ENCODE measurements at regions not wholly inside any gene's neighbourhood (a gene's known extent, or its start where the extent isn't known, plus 50 kb on each side); places are given as distances from the start of the nearest gene placed in this dataset.
"Not testable (repeated sequence)": the region's sequence is repeated elsewhere in the genome, so short reads cannot be mapped to it uniquely, and the experiment has no call there.

DNA sequence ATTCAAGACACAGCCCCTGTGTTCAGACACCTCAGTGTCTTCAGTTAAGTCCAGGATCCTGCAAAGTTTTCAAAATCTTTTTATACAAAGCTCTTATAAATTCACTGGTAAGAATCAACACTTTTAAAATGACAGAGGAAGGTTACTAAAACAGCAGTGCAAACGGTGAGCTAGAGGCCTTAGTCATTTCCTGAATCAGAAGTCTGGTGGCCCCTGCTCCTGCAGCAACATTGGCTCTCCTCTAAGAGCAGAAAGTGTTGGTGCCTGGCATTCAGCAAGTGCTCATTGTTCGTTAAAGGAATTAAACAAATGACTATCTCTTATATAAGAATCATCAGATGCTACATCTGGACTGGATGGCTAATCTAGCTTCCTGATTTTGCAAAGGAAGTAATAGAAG lies 282.9 kb downstream of the PTGER3 start:
- DNase-seq, result no peak

DNA sequence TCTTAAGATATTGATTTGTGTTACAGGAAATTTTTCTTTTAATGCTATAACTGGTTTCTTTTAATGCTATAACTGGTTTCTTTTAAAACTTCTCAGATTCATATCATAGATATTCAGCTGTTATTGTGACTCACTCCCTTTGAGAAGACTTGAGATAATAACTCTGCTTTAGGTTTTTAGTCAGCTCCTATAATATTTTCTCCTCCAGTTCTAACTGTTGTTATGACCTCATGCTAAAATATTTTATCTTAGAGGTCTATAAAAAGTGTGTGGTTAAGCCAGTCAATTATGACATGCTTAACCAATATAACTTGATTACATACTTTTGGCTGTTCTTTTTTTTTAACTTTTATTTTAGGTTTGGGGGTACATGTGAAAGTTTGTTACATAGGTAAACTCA lies 280.2 kb downstream of the PTGER3 start:
- no peak for DNase-seq

DNA sequence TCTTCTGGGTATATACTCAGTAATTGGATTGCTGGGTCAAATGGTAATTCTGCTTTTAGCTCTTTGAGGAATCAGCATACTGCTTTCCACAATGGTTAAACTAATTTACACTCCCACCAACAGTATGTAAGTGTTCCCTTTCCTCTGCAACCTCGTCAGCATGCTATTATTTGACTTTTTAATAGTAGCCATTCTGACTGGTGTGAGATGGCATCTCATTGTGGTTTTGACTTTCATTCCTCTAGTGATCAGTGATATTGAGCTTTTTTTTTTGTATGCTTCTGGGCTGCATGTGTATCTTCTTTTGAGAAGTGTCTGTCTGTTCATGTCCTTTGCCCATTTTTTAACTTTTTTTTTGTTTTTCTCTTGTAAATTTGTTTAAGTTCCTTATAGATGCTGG lies 279.4 kb downstream of the PTGER3 start:
- DNase-seq, result no peak

DNA sequence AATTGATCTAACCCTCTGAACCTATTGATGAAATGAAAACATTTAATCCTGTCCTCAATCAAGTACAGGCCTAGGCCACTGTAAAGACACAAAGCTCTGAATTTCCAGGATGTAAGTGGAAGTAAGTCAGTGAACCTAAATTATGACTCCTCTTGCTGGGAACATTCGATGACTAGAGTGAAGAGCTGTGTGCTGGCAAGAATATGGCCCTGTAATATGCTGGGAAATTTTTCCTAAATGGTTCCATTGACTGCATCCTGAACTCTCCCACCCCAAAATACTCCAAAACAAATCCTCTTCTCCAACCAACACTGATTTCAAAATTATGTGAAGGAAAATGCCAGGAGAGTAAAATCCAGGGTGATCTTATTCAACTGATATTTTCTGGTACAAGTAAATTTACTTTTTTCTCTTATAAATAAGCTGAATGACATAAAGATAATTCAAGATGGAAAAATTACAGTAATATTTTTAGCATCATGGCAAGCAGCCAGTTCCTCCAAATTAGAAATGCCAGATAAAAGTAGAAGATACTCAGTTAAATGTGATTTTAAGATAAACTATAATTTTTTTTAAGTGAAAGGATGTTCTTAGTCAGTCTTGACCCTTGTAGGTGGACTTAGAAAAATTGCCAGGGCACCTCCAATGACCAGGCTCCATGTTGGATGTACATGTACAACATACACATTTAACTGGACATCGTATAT lies 269.4 kb downstream of the PTGER3 start:
- no peak for DNase-seq

DNA sequence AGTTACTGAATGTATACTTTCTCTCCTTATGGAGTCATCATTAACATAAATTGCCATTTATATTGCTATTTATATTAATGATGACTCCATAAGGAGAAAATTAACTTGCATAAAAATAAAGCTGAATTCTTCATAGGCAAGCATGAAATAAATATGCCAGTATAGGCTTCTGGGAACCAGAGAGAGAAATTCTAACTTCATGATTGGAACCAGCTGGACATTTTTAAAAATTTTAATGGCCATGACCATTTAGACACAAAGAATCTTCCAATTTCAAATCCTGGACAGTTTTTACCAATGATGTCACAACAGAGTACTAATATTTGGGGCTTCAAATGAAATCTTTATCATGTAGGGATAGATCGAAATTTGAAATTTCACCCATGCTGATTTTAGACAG lies 268.7 kb downstream of the PTGER3 start:
- no peak for DNase-seq

DNA sequence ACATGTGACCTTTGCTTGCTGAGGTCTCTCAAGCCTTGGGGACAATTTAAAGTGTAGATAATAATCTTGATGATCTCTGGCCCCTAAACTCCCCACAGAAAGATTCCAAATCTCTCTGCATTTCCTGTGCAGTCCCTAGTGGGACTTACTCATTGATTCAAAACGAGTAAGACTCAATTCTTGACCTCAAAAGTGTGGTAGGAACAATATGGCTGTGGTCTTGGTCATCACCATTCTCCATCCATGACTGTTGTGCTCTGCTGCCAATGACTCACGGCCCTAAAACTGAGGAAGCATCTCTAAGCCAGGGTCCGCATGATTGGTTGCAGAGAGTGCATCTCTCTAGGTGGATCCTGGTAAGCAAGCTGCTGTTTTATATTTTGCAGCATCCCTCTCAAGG lies 268.0 kb downstream of the PTGER3 start:
- no peak for DNase-seq

DNA sequence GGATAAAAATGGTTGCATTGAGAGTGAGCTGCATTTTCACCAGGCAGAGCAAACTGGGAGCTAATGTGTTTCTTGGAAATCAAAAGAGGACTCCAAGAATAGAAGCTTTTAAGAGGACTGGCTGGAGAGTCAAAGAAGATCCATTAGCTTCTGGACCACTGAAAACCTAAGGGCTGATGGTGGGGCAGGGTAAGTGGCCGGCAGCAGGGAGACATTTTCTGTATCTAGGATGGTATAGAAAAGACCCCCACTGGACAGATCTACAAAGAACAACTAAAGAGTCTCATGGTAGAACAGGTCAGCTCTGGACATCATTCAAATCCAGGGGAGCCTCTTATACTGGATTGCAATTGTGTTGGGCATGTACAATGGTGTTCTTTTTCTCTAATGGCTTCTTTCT lies 262.3 kb downstream of the PTGER3 start:
- no peak for DNase-seq

DNA sequence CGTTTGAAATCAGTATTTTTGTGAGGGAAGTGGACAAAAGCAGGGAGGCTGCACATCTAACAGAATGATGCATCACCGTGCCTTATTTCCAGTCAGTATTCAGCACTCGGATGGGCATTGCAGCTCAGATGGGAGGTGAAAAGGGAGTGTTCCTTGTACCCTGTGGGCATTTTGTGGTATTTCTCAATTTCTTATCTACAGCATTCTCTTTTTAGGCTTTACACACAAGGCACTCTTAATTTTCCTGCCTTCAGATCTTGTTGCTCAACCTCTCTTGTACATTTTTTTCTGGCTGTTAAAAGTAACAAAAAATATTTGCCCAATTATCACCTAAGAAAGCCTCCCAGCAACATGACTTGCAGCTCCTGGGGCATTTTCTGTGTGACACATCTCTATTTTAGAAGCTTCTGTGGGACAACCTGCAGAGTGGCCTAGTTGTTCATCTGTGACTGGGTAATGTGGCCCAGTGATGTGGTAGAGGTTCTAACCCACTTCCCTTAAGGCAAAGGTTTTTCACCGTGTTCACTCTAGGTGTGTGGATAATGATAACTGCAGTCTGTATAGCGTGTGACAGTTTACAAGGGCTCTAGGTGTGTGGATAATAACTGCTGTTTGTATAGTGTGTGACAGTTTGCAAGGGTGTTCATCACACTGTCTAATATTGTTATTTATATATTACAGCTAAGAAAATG lies 257.2 kb downstream of the PTGER3 start:
- DNase-seq, result no peak

DNA sequence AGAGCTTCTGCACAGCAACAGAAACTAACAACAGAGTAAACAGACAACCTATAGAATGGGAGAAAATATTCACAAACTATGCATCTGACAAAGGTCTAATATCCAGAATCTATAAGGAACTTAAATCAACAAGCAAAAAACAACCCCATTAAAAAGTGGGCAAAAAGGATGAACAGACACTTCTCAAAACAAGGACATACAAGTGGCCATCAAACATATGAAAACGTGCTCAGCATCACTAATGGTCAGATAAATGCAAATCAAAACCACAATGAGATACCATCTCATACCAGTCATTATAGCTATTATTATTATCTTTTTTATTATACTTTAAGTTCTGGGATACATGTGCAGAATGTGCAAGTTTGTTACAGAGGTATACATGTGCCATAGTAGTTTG lies 252.6 kb downstream of the PTGER3 start:
- not testable (repeated sequence) for DNase-seq

DNA sequence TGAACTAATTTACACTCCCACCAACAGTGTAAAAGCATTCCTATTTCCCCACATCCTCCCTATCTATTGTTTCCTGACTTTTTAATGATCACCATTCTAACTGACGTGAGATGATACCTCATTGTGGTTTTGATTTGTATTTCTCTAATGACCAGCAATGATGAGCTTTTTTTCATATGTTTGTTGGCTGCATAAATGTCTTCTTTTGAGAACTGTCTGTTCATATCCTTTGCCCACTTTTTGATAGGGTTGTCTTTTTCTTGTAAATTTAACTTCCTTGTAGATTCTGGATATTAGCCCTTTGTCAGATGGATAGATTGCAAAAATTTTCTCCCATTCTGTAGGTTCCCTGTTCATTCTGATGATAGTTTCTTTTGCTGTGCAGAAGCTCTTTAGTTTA lies 251.3 kb downstream of the PTGER3 start:
- DNase-seq, result not testable (repeated sequence)

DNA sequence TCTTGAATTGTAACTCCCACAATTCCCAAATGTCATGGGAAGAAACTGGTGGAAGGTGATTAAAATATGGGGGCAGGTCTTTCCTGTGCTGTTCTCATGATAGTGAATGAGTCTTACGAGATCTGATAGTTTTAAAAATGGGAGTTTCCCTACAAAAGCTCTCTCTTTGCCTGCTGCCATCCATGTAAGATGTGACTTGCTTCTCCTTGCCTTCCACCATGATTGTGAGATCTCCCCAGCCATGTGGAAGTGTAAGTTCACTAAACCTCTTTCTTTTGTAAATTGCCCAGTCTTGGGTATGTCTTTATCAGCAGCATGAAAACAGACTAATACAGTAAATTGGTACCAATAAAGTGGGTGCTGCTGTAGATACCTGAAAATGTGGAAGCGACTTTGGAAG lies 245.0 kb downstream of the PTGER3 start:
- DNase-seq, result not testable (repeated sequence)

DNA sequence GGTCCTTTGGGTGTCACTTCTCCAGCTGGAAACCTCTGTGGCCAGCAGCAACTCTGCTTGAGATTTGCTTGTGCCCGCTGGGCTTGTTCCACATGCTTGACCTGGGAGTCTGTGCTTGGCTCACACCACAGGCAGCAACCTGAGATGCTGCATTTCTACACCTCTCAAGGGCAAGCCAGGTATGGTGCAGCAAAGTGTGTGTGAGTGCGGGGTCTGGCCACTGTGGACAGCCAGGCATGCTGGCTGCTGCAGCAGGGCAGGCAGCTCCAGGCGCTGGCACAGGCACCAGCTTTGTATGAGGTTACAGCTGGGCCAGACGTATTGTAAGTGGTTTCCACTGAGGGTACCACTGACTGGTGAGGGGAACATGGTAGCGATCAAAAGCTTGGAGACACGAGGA lies 242.0 kb downstream of the PTGER3 start:
- DNase-seq, result no peak

DNA sequence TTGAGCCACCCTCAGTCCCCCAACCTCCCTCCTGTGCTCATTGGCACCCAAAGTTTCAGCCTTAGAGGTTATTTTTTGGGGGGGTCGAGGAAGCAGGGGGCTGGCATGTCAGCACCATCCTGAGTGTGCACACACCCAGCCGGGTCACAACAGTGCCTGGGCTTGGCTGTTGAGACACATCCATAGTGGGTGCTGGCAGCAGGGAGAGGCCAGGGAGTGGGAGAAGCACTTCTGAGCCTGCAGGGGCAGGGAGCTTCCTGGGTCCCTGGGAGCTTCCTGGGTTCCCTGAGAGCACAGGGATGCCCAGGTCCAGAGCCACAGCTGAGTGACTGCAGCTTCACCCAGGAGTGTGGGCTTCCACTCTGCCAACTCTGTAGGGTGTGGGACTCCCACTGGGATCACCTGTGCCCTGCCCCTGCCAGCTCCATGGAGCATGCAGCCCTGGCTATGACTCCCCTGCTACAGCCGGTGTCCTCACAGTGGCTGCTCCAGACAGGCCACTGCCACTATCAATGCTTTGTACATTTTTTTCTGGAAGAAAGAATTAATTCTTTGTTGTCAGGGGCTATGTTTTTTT lies 240.4 kb downstream of the PTGER3 start:
- no peak for DNase-seq

DNA sequence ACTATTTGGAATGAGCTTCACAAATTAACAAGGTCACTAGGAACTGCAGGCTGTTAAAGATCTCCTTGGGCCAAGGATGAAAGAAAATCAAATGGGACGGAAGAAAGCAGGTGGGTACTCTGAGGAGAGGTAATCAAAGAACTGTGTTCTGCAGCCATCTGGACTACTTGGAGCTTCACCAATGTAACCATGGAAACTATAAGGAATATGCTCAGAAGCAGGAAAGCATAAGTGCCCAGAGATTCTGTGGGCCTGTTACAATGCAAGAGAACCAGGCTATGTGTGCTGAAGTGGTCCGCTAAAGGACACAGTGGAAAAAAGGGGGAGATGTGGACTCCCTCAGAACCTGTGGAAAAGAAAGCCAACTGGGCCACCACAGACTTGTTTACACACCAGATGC lies 238.5 kb downstream of the PTGER3 start:
- DNase-seq, result no peak

DNA sequence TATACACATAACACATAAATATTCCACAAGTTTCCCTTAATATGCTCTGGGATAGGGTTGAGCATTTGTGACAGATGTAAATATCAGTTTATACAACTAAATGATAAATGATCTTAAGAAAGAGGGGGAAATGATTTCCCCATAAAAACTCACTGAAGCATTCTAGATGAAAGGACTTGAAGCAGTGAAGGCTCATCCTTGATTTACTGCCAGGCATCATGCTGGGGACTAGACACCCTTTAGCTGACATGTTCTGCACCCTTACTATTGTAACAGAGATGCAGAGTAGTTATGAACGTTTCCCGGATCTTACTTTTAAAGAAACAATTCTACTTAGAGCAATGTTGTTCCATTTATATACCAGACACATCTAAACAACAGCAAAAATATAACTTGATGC lies 235.8 kb downstream of the PTGER3 start:
- no peak for DNase-seq

DNA sequence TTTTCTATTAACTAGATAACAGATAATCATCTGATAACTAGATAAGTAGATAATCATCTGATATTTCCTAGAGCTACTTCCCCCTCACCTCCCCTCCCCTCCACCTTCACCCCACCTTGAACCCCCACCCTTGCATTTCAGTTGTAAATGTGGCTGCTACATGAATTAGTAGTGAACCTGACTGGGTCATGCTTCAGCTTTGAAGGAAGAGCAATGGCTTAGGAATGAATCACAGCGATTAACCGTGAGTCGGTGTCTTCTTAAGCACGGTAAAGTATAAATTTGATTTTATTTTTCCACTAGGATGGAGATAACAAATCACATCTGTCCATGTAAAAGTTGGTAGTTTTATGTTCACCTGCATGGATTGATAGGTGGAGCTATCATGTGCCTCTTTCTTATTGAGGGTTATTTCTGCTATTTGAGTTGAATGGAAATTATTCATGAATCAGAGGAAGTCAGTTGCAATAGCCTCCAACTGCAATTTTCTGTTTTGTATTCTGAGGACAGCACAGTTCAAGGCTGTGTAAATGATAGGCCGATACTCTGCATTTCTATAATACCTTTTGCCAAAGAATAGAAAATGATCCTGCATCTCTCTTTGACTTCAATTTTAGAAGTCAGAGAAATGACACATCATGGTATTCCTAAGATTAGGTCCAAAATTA lies 235.0 kb downstream of the PTGER3 start:
- no peak for DNase-seq

DNA sequence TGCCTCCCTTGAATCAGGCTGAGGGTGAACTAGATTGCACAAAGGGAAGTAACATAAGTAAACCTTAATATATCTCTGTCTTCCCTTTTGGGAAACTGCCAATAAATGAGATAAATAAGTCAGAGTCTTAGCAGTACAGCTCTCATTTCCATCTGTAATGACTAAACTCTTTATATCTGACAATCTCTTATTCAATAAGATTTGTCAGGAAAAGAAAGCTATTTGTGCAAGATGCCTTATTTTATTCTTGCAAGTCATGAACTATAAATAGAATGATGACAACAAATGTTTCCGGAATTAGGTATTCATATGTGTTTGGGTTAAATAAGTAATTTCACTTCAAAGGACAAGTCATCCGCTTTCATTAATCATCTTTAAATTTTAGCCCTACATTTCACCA lies 229.2 kb downstream of the PTGER3 start:
- no peak for DNase-seq

DNA sequence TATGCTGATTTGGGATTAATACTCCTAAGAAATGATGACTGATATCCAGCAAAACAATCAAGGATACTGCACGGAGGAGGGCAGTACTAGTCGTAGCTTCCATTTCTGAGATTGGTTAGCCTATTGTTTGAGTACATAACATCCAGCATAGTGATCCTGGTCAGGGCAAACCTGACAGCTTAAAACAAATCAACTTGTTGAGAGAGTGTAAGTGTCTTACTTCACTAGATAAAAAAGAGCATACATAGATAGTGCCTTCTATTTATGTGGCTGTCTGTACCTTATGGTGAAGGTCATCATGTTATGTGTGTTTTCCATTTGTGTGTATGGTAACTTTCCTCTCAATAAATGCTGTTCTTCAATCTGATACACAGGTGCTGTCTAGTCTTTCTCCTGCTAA lies 228.4 kb downstream of the PTGER3 start:
- no peak for DNase-seq

DNA sequence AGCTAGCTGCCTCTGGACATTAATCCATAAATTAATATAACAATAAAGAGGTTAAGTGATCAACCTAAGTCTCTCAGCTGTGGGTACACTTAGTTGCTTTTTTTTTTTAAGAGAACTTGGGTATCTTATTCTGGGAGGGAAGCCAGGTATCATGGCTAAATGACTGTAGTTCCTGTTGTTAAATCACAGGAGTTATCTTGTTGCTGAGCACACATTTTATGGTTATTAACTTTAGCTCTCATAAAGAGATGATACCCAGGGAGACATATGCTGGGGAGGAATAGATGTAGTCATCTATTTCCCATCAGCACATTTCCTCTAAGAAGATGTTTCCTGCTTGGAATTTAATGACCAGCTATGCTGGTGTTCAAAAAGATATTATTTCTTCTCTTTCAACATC lies 227.8 kb downstream of the PTGER3 start:
- DNase-seq, result no peak

DNA sequence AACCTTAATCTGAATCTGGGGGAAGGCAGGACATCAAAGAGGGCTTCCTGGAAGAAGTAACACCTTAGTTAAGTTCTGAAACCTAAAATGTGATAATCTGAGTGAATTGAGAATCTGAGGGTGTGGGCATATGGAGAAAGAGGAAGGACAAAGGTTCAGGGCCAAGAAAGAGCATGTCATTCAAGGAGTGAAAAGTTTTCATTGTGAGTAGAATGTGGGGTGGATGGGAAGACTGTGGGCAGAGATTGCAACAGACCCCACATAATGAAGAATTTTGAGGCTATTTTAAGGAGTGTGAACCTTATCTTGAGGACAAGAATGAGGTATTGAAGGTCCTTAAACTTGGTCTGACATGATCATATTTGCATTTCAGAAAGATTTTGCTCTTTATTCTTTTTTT lies 227.2 kb downstream of the PTGER3 start:
- DNase-seq, result no peak

DNA sequence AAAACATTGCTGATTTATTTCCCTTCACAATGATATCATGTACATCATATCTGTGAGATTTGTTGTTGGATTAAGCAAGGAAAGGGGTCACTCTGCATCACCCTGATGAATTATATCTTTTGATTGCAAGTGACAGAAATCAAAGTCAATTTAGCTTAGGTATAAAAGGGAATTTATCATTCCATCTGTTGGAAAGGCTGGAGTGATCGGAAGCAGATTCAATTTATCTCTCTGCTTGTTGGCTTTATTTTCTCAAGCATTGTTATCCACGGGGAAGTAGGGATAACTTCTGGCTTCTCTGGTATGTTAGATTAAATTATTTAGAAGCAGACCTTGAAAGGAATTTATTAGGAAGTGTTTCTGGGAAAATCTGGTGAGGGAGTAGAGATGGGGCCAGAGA lies 226.6 kb downstream of the PTGER3 start:
- DNase-seq, result no peak

DNA sequence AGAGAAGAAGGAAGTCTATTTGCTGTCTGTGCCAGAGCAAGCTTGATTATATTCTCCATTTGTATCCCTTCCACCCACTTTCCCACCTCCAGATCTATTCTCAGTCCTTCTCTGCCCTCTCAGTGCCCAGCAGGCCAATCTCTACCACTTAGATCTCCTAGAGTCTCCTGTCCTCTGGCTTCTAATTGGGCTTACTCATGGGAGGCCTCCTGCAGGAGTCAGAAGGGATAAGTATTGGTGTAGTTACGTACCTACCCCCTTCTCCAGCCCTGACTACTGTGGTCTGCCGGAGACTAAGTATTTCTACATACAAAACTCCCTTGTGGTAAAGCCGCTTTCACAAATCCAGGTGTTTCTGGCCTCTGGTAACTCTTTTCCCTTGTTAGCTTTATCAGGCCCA lies 221.2 kb downstream of the PTGER3 start:
- DNase-seq, result no peak

DNA sequence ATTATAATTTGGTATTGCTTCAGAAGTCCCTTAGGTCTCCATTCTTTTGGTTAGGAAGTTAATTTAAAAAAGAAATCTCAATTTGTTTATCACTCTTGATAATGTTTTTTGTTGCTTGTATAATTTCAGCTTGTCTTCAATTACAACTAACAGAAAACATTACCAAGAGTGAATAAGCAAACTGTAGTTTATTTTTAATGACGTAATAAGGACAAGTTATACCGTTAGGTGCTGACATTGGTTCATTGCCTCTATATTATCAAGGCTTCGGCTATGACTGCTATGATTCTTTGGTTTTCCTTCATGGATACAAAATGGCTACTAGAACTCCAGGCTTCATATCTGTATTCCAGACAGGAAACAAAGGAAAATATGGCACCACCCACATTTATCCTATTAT lies 220.6 kb downstream of the PTGER3 start:
- DNase-seq, result no peak

DNA sequence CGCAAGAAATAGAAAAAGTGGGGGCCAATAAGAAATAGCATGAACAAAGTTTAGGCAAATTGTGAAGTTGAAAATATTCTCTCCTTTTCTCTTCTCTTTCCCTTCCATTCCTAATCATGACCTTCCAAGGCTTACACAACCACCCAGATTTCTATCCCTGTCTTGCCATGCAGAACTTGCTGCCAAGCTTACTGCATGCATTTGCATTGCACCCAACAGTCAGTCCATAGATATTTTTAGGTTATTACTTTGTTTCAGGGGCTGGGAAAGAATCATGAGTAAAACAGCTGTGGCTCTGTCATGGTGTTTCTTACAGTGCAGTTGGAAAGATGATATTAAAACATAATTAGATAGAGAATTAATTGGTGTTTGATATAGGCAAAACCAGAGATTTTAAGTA lies 219.4 kb downstream of the PTGER3 start:
- DNase-seq, result no peak
